ENCODE measurements at regions not wholly inside any gene's neighbourhood (a gene's known extent, or its start where the extent isn't known, plus 50 kb on each side); places are given as distances from the start of the nearest gene placed in this dataset.

GRCh38 chr13:63438951-63439350, 2023.3 kb upstream of the PCDH20 start:
- no peak for DNase-seq

GRCh38 chr13:63436325-63436668, 2020.6 kb upstream of the PCDH20 start:
- Histone ChIP-seq H3K4me3 (ENCODE audit: low read depth, low read length) (no peak overlapping the region), H3K27me3 (ENCODE audit: insufficient read depth, low read depth, severe bottlenecking) (no peaks in the 10 kb centered on the region), H3K36me3 (no peaks in the 10 kb centered on the region), H3K9me3 (ENCODE audit: severe bottlenecking) (no peaks in the 10 kb centered on the region), H3K27ac (no peak overlapping the region)
- no peak for DNase-seq
- no peak for TF ChIP-seq CTCF (IDR thresholded peaks at IDR 0.05; ENCODE audit: low read depth, low read length)

More at GRCh38 chr13:63438951-63439350, 2023.3 kb upstream of the PCDH20 start:
- TF ChIP-seq CTCF (IDR thresholded peaks at IDR 0.05; ENCODE audit: low read depth, low read length) = no peak
- Histone ChIP-seq H3K27me3 (ENCODE audit: insufficient read depth, low read depth, severe bottlenecking) (no peaks in the 10 kb centered on the region), H3K36me3 (no peaks in the 10 kb centered on the region), H3K9me3 (ENCODE audit: severe bottlenecking) (no peaks in the 10 kb centered on the region), H3K4me3 (ENCODE audit: low read depth, low read length) (no peak overlapping the region), H3K27ac (no peak overlapping the region)

GRCh38 chr13:63435667-63436324, 2020.1 kb upstream of the PCDH20 start:
- no peaks in the 10 kb centered on the region for H3K27me3 ChIP-seq (ENCODE audit: insufficient read depth, low read depth, severe bottlenecking)
- no peak overlapping the region for H3K27ac ChIP-seq
- H3K9me3 ChIP-seq (ENCODE audit: severe bottlenecking) = no peaks in the 10 kb centered on the region
- no peak for TF ChIP-seq CTCF (IDR thresholded peaks at IDR 0.05; ENCODE audit: low read depth, low read length)
- H3K4me3 ChIP-seq (ENCODE audit: low read depth, low read length) = no peak overlapping the region
- DNase-seq = no peak
- H3K36me3 ChIP-seq = no peaks in the 10 kb centered on the region

GRCh38 chr13:63433546-63434150, 2018.0 kb upstream of the PCDH20 start:
- no peak for TF ChIP-seq CTCF (IDR thresholded peaks at IDR 0.05; ENCODE audit: low read depth, low read length)
- Histone ChIP-seq H3K27me3 (ENCODE audit: insufficient read depth, low read depth, severe bottlenecking) (no peaks in the 10 kb centered on the region), H3K36me3 (no peaks in the 10 kb centered on the region), H3K9me3 (ENCODE audit: severe bottlenecking) (no peaks in the 10 kb centered on the region), H3K27ac (no peak overlapping the region), H3K4me3 (ENCODE audit: low read depth, low read length) (no peak overlapping the region)
- DNase-seq = no peak

- H3K9me3 ChIP-seq (ENCODE audit: severe bottlenecking) = no peaks in the 10 kb centered on the region
- H3K27ac ChIP-seq = no peak overlapping the region
- H3K36me3 ChIP-seq = no peaks in the 10 kb centered on the region
- H3K4me3 ChIP-seq (ENCODE audit: low read depth, low read length) = no peak overlapping the region
- DNase-seq = no peak
- no peak for TF ChIP-seq CTCF (IDR thresholded peaks at IDR 0.05; ENCODE audit: low read depth, low read length)
- no peaks in the 10 kb centered on the region for H3K27me3 ChIP-seq (ENCODE audit: insufficient read depth, low read depth, severe bottlenecking)
These were observed 2011.5 kb upstream of the PCDH20 start for GRCh38 chr13:63427170-63427569.

GRCh38 chr13:63425131-63425530, 2009.5 kb upstream of the PCDH20 start:
- Histone ChIP-seq H3K9me3 (ENCODE audit: severe bottlenecking) (no peaks in the 10 kb centered on the region), H3K4me3 (ENCODE audit: low read depth, low read length) (no peak overlapping the region), H3K27ac (no peak overlapping the region), H3K27me3 (ENCODE audit: insufficient read depth, low read depth, severe bottlenecking) (no peaks in the 10 kb centered on the region), H3K36me3 (no peaks in the 10 kb centered on the region)
- no peak for TF ChIP-seq CTCF (IDR thresholded peaks at IDR 0.05; ENCODE audit: low read depth, low read length)
- DNase-seq = no peak
